ENCODE measurements at regions not wholly inside any gene's neighbourhood (a gene's known extent, or its start where the extent isn't known, plus 50 kb on each side); places are given as distances from the start of the nearest gene placed in this dataset.

DNA sequence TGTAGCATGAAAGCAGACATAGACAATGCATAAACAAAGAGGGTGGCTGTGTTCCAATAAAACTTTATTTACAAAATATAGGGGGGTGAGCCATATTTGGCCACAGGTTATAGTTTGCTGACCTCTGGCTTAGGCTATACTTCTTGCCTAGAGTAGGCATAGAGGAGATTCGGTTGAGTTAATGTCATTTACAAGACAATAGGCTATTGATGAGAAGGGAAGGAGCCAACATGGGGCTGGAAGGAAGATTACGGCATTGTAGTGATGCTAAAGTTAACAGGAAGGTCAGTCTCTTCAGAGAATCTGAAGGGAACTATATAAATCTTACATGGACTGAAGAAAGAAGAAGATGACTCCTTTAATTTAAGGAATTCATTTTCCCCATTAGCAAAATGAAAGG is 463.5 kb downstream of the HTR7 start:
- DNase-seq (ENCODE audit: low read depth in 2 of 3, low spot score in 2 of 3) = no peak

DNA sequence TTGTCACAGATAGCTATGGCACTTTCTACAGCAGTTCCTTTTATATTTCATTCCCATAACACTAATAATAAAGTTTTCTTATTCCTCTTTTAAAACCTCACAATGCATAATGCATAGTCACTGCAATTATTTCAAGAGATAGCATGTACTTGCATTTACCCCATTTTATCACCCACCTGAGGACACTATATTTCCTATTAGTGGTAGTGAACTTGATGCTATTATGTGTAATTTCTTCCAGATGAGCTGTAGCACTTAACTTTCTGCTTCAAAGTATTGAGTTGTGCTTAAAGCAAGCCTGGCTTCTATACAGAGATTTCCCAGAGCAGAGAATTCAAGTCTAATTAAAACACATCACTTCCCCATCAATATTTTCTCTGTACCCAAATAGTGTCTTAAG is 461.1 kb downstream of the HTR7 start:
- DNase-seq (ENCODE audit: low read depth in 2 of 3, low spot score in 2 of 3) = no peak

DNA sequence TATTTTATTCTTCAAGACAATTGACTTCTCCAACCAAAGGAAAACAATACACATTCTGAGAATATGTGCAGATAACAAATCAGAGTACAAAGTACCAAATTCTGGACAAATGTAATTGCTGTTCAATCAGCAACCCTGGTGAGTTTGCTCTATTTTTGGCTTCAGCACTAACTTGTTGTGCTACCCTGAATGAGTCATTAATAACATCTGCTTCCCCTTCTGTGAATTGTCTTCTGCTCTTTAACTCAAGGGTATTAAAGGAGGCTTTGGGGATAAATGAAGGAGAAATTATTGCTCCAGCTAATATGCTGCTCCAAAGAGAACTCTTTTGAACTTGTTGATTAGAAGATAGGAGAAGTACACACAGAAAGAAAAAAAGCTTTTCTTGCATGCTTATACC is 459.3 kb downstream of the HTR7 start:
- no peak for DNase-seq (ENCODE audit: low read depth in 2 of 3, low spot score in 2 of 3)

DNA sequence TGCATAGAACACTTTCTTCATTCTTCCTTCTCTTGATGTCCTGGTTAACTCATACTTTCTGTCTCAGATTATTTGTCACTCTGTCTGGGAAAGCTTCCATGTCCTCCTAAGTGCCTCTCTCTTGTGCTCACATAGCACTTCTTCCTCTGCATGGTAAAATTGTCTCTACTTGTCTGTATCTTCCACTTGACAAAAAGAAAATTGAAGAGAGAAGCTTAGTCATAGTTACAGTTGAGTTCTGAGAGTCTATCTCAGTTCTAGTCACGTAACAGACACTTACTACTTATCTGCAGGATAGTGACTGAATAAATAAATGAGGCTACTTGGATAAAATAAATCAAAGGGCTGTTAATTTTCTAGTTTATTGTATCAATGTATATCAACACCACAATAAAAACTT is 458.1 kb downstream of the HTR7 start:
- no peak for DNase-seq (ENCODE audit: low read depth in 2 of 3, low spot score in 2 of 3)

DNA sequence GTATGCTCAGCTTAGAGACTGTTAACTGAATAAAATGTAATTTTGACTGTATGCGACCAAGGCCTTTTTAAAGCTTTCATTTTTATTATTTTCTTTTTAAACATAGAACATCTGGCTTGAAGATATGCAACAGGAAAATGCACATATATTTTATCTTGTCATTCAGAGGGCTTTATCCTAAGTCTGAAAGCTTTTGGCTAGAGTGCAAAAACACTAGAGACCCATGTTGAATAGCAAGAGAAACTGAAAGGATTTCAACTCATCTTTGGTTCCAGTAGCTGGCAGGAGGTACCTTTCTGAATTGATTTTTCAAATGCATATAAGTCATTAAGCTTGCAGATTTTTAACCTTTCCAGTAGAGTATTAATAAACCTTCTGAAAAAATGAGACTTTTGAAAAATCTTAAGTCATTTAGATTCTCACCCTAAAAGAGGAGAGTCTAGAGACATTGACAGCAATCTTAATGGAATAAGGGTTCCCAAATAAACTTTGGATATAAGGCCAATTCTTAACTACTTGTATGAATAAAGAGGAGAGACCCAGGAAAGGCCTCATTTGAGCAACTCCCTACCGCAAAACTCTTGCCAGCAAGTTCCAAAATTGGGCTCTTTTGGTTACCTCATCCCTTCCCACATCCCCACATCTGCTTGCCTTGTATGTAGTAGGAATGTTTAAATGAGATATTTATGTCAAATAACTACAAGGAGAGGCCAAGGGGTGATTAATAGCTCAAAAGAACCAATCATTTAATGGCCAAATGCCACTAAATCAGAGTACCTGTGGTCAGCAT is 454.4 kb downstream of the HTR7 start:
- DNase-seq (ENCODE audit: low read depth in 2 of 3, low spot score in 2 of 3) = no peak

DNA sequence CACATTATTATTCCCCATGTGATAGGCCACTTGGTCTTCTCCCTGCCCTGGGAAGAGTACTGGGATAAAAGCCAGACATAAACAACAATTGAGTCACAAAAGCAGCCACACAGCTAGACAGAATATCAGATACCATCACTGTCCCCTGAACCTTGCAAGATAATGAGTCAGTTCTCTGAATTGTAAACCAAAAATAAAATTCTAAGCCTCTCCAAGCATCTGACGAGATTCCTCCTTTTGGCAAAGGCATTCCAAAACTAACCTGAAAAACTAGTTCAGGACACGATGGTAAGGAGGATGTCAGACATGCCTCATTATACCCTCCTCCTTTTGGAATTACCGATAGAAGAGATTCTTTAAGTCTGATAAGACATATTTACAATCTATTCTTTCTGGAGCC is 450.7 kb downstream of the HTR7 start:
- DNase-seq (ENCODE audit: low read depth in 2 of 3, low spot score in 2 of 3) = no peak

DNA sequence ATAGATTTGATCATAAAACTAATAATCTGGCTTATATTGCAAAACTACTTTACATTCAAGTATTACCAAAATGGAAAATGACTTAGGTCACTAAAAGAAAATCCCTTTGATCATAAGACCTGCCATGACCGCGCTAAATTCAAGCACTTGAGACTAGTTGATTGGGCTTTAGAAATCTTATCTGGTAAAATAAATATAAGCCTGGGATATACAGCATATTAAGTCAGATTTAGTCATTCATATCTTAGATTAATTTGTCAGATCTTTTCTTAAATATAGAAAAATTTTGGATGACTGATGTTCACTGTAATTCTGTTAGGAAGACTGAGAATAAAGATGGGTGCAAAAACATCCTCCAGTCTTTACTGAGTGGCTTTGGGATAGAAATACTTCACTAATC is 450.0 kb downstream of the HTR7 start:
- DNase-seq (ENCODE audit: low read depth in 2 of 3, low spot score in 2 of 3) = no peak

DNA sequence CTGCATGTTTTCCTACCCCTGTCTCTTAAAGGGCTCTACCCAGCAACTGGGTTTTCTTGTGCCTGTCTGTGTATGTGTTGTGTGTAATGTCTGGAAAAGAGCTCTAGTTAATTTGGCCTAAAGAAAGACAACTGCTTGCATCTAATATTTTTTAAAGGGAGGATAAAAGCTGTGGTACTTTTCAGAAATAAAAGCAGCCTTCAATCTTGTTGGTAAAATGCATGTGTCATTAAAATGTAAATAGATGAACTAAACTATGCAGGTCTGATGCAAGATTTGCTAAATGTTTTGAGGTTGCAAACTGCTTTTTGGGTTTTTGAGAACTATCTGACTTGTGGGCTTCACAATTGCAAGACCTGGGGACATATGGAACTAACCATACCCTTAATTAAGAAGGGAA is 445.3 kb downstream of the HTR7 start:
- DNase-seq (ENCODE audit: low read depth in 2 of 3, low spot score in 2 of 3) = no peak

DNA sequence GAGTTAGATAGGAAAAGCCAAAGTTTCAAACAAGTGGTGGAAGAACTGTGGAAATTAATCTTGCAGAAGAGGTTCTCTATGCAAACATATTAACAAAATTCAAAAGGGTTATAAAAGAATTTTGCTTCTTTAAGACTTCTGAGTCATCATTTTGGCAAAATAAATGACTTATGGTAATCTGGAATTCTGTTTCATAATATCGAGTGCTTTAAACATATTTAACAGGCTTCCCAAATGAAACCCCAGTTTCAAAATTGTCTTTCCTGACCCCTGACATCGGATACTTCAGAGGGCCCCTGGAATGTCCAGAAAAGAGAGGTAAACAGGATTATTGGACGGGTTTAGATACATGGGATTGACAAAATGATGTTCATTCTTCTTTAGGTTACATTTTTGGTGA is 444.6 kb downstream of the HTR7 start:
- DNase-seq (ENCODE audit: low read depth in 2 of 3, low spot score in 2 of 3) = no peak

DNA sequence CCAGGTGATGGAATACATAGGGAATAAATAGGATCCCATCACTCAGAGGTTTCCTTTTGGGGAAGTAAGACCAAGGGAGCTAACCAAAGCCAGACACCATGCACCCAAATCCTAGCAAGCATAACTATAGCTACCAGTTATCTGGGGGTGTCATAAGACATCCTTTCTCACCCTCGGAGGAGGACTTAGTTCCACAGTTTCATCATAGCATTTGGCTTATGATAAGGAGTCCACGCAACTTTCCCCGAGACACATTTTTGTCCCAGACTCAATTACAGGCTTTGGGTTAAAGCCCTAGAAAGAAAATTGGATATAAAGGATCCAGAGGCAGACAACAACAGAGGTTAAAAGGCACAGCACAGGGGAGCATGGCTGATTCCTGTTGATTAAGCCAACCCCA is 442.9 kb downstream of the HTR7 start:
- no peak for DNase-seq (ENCODE audit: low read depth in 2 of 3, low spot score in 2 of 3)

DNA sequence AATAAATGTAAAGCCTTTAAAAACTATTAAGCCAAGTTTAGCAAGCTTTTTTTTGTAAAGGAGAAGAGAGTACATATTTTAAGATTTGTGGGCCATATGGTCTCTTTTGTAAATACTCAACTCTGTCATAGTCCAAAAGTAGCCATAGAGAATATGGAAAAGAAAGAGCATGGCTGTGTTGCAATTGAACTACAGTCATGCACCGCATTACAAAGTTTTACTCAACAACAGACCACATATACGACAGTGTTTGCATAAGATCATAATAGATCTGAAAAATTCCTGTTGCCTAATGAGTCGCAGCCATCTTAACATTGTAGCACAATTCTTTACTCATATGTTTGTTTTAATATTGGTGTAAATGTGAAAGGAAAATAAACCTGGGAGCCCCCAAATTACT is 440.8 kb downstream of the HTR7 start:
- no peak for DNase-seq (ENCODE audit: low read depth in 2 of 3, low spot score in 2 of 3)

DNA sequence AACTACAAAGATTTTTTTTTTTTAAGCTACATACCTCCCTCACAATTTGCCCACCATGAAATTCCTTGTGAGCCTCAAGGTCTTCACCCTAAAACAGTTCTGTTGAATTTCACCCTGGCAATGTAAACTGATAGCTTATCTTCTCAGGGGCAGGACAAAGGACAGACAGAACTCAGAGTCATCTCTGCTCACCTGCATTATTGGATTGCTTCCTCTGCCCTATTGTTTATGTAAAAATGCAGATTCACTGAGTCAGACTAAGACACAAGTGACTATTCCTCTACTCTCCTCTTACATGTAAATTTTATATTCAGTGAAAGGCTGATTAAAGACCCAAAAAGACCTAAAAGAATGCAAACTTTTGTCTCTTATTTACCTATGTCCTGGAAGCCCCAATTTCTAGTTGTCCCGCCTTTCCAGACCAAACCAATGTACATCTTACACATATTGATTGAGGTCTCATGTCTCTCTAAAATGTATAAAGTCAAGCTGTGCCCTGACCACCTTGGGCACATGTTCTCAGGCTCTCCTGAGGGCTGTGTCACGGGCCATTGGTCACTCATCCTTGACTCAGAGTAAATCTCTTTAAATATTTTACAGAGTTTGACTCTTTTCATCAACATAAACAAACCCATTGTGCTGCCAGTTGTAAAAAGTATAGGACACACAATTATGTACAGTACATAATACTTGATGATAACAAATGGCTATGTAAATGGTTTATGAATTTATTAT is 440.2 kb downstream of the HTR7 start:
- no peak for DNase-seq (ENCODE audit: low read depth in 2 of 3, low spot score in 2 of 3)

DNA sequence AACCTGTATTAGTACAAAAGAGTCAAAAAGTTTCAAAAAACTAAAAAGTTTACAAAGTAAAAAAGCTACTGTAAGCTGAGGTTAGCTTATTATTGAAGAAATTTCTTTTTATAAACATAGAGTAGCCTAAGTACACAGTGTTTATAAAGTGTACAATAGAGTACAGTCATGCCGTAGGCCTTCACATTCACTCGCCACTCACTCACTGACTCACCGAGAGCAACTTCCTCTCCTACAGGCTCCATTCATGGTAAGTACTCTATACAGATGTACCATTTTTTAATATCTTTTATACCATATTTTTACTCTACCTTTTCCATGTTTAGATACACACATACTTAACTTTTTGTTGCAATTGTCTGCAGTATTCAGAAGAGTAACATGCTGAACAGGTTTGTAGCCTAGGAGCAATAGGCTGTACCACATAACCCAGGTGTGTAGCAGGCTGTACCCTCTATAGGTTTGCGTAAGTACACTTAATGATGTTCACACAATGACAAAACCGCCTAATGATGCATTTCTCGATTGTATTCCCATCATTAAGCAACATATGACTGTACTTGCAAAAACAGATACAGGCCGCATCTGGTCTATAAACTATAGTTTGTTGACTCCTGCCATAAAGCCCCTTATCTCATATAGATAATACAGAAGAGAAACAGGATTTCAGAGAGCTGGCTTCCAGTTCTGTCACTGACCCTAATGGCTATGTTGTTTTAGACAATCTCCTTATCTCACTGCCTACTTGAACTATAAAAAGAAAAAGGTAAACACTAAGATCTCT is 438.8 kb downstream of the HTR7 start:
- no peak for DNase-seq (ENCODE audit: low read depth in 2 of 3, low spot score in 2 of 3)

DNA sequence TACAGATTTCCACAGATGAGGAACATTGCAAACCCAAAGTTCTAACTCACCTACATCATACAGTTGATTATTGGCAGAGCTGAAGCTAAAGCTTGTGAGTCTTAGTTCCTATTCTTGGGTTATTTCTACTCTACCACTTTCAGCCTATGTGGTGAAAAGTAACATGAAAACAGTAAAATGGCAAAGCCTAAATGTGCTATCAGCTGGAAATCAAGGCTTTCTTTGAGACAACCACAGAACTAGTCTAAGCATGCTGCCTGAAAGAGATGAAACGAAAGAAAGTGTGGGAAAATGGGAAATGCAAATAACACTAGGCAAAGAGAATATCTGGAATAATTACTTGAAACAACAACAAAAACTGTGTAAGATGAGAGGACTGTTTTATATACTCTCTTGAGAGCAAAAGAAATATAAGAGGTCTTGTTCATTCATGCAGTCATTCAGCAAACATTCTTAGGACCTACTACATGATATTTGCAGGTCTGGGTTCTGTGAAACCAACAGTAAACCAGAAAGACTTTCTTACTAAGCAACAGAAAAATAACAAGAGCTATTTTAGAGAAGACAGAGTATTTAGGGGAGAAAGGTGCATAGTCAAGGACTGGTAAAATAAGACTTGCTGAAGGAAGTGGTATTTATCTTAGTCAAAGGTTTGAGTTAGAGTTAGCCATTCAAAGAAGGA is 437.1 kb downstream of the HTR7 start:
- no peak for DNase-seq (ENCODE audit: low read depth in 2 of 3, low spot score in 2 of 3)

DNA sequence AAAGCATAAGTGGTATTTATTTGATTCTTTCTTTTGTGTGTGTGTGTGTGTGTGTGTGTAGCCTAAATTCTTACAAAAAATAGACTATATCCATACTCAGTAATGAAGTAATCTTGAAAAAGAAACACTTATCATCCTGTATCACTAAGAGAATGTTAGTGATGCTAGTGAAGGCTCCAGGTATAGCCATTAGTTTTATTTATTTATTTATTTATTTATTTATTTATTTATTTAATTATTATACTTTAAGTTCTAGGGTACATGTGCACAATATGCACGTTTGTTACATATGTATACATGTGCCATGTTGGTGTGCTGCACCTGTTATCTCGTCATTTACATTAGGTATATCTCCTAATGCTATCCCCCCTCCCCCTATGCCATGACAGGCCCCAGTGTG is 436.0 kb downstream of the HTR7 start:
- DNase-seq (ENCODE audit: low read depth in 2 of 3, low spot score in 2 of 3) = no peak

DNA sequence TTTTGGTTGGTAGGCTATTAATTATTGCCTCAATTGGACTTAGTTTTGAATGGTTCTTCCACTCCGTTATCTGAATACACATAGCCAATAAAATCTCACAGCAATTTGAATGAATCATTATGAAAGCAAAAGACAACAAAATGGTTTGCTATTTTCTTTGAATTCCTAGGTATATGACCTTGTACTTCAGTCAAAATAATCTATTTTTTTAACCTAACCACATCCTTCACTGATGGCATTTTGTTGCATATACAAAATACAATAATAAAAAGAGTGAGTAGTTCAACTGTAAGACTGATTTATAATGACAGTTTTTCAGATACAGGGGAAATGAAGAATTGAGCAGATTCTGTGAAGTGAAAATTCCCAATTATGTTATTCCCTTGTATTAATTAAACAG is 433.1 kb downstream of the HTR7 start:
- no peak for DNase-seq (ENCODE audit: low read depth in 2 of 3, low spot score in 2 of 3)

DNA sequence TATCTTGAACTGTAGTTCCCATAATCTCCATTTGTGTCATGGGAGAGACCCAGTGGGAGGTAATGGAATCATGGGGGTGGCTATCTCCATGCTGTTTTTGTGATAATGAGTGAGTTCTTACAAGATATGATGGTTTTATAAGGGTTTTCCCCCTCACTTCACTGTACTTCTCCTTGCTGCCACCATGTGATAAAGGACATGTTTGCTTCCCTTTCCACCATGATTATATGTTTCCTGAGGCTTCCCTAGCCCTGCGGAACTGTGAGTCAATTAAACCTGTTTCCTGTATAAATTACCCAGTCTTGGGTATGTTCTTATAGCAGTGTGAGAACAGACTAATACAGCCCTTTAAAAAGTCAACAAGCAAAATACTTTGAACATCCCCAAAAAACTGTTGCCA is 427.7 kb downstream of the HTR7 start:
- DNase-seq (ENCODE audit: low read depth in 2 of 3, low spot score in 2 of 3) = no peak

DNA sequence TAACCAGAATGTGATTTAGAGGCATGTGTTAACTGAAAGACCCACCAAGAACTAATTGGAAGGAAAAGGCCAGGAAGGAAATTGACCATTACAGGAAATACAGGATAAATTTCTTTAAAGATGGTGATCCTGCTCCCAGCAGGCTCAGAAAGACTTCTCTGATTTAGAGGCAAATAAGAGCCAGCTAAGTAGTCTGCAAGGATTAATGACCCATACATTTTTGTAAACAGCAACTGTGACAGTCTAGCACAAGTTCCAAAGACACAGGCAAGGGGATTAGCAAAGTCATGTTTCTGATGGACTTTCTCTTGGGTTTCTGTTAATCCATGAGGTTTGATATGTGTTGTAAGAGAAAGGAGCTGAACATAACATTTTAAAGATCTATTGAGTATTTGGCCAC is 425.0 kb downstream of the HTR7 start:
- no peak for DNase-seq (ENCODE audit: low read depth in 2 of 3, low spot score in 2 of 3)

DNA sequence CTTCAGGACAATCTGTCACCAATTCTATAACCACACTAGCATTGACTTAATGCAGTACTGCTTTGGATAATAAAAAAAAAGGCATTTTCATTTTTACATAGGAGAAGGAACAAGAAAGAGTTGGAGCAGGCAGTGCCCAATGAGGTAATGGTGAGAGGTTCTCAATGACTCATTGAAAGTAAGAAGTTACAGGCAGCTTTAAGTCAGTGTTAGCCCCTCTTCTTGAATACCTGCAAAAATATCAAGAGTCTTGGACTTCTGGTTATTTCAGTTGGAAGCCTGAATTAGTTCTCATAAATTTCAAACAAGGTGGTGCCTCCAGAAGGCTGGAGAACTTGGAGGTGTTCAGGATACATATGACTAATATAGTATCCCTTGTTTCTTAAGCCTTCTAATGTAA is 422.5 kb downstream of the HTR7 start:
- no peak for DNase-seq (ENCODE audit: low read depth in 2 of 3, low spot score in 2 of 3)

DNA sequence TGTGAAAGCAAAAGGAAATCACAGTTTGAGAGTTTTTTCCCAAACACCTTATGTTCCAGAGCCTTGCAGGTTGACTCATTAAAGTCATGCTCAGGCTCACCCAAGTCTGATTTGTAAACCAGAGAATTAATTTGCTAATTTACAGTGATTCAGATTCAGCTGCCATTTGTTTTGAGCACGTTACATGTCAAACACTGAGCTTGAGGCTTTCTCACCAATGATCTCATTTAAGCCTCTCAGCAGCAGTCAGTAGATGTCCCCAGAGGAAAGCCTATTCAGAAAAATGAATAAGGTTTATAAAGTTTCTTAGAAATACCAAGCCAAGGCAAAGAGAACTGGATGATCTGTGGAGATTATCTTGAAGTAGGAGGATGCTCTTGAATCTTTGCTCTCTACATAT is 420.4 kb downstream of the HTR7 start:
- DNase-seq (ENCODE audit: low read depth in 2 of 3, low spot score in 2 of 3) = no peak

DNA sequence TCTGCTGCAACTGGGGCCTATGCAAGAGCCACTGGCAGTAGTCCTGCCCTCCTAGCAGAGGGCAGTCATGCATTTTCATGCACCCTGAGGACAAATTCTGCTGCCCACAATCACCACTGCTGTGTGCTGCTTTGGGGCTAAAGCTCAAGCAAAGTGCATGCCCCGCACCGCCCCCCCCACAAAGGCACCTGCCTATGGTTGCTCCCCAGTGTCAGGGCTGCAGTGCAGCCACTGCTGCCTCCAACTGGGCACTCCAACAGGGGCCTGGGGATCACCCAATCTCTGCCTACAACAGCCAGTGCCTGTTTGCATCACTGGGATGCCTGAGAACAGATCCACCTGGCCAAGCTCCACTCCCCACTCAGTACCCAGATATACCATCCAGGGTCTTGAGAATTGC is 417.0 kb downstream of the HTR7 start:
- no peak for DNase-seq (ENCODE audit: low read depth in 2 of 3, low spot score in 2 of 3)

Measured in hematopoietic multipotent progenitor cell (in vitro differentiated cells).